ENCODE measurements at regions not wholly inside any gene's neighbourhood (a gene's known extent, or its start where the extent isn't known, plus 50 kb on each side); places are given as distances from the start of the nearest gene placed in this dataset.

- ChIA-PET CTCF (no interaction called here), POLR2A (no interaction called here)
- DNase-seq (ENCODE audit: low read depth, low spot score): no peak
- H3K4me3 ChIP-seq (ENCODE audit: low read depth, low read length): no peak overlapping the region
- no peak for TF ChIP-seq CTCF (IDR thresholded peaks at IDR 0.05; ENCODE audit: insufficient read depth, low read length, missing control alignments)
Observed at GRCh38 chr7:117982071-117983055, 109.1 kb upstream of the CTTNBP2 start.

- no peak for DNase-seq (ENCODE audit: low read depth, low spot score)
- H3K4me3 ChIP-seq (ENCODE audit: low read depth, low read length): no peak overlapping the region
- ChIA-PET POLR2A (no interaction called here), CTCF (no interaction called here)
- TF ChIP-seq CTCF (IDR thresholded peaks at IDR 0.05; ENCODE audit: insufficient read depth, low read length, missing control alignments): no peak
Observed at GRCh38 chr7:117986645-117987269, 113.5 kb upstream of the CTTNBP2 start.

- DNase-seq (ENCODE audit: low read depth, low spot score): no peak
- TF ChIP-seq CTCF (IDR thresholded peaks at IDR 0.05; ENCODE audit: insufficient read depth, low read length, missing control alignments): no peak
- ChIA-PET CTCF (no interaction called here), POLR2A (no interaction called here)
- no peak overlapping the region for H3K4me3 ChIP-seq (ENCODE audit: low read depth, low read length)
Observed at GRCh38 chr7:117990834-117991233, 117.6 kb upstream of the CTTNBP2 start.

GRCh38 chr7:117992635-117993376 is 119.6 kb upstream of the CTTNBP2 start:
- ChIA-PET CTCF (no interaction called here), POLR2A (no interaction called here)
- H3K4me3 ChIP-seq (ENCODE audit: low read depth, low read length): no peak overlapping the region
- DNase-seq (ENCODE audit: low read depth, low spot score): no peak
- TF ChIP-seq CTCF (IDR thresholded peaks at IDR 0.05; ENCODE audit: insufficient read depth, low read length, missing control alignments): no peak

GRCh38 chr7:117993377-117994003 is 120.2 kb upstream of the CTTNBP2 start:
- no peak overlapping the region for H3K4me3 ChIP-seq (ENCODE audit: low read depth, low read length)
- ChIA-PET CTCF (no interaction called here), POLR2A (no interaction called here)
- no peak for TF ChIP-seq CTCF (IDR thresholded peaks at IDR 0.05; ENCODE audit: insufficient read depth, low read length, missing control alignments)
- no peak for DNase-seq (ENCODE audit: low read depth, low spot score)

Data from AG04449 (cell line).